NCI-H345 treated with DMSO at 0.1 percent for 48 hours (cell line): ENCODE measurements at regions not wholly inside any gene's neighbourhood (a gene's known extent, or its start where the extent isn't known, plus 50 kb on each side); places are given as distances from the start of the nearest gene placed in this dataset.
A peak's percentile ranks its signal among the peaks of the same experiment; 100 is the strongest.
"Not testable (repeated sequence)": the region's sequence is repeated elsewhere in the genome, so short reads cannot be mapped to it uniquely, and the experiment has no call there.

Source experiments
- DNase-seq: peaks from one replicate; lab custom pipeline; 2025; ENCODE audit not compliant: unreplicated experiment; lab: John Stamatoyannopoulos, UW

DNA sequence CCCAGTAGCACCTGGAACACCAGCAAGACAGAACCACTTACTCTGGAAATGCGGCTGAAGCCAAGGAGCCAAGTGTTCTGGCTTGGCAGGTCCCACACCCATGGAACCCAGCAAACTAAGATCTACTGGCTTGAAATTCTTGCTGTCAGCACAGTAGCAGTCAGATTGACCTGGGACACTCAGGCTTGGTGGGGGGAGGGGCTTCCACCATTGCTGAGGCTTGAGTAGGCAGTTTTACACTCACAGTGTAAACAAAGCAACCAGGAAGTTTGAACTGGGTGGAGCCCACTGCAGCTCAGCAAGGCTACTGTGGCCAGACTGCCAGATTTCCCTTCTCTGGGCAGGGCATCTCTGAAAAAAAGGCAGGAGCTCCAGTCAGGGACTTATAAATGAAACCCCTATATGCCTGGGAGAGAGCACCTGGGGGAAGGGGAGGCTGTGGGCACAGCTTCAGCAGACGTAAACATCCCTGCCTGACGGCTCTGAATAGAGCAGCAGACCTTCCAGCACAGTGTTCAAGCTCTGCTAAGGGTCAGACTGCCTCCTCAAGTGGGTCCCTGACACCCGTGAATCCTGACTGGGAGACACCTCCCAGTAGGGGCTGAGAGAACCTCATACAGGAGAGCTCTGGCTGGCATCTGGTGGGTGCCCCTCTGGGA, 121.2 kb downstream of the MTERF1 start:
- no peak for DNase-seq

DNA sequence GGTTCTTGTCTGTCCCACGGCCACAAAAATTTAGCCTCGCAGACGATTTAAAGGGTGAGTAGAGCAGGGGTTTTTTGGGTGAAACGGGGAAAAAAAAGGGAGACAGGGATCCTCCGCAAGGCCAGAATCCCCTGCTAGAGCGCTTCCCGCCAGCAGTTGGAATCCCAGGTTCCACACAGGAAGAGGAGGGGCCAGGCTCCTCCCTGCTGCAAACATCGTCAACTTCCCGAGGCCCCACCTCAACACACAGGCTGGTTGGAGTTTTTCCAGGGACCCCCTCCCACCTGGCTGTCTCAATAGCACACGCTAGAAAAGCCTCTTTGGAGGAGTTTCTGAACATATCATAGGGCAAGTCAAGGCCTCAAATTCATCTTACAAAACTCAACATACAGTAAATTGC, 112.7 kb downstream of the MTERF1 start:
- DNase-seq = no peak

DNA sequence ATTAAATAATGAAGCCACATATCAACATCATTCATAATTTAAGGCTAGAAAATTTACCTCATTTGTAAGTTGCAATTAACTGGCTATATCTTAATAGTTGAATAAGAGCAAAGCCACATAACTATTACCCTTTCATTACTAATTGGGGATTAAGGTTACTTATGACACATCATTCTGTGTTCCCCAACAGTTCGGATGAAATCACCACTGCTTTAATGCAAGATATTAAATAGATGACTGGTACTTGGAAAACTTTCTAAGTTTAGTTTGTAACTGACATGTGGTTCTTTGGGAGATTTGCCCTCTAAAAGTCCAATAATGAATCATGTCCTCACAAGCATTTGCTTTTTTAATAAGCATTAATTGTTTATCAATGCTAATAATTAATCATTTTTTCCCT, 109.1 kb downstream of the MTERF1 start:
- DNase-seq = no peak

DNA sequence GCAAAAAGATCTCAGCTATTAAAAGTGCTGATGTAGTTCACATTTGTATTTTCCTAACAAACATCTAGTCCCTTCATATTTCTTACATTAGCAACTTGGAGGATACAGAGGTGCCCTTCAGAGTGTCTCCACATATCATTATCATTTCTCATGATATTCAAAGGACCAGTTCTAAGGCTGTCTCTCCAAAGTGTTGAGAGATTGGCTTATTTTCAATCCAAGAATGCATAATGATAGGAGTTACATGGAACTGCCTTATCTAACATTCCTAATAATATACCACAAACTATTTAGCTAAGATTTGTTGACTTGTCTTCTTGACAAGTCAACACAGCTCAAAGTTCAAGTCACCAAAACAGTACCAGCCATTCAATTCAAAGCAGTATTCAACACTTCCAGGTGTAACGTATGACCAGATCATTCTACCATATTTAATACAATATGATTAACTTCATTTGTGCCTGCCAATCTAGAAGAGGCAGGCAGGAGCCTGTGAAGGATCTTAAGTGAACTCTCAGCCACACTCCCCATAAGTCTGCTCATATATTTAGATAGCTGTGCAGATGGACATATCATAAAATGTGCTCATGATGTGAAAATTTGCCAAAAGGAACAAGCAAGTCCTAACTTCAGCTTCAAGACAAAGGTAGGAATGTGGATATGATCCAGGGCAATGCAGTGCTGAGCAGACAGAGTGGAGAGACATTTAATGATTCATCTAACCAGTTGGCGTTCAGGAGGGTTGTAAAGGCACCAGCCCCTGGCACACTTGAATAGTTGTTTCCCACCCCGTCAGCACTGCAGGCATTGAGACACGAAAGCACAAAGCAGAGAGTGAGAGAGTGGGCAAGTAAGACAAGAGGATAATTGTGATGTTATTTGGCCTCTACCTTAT, 108.3 kb downstream of the MTERF1 start:
- no peak for DNase-seq

DNA sequence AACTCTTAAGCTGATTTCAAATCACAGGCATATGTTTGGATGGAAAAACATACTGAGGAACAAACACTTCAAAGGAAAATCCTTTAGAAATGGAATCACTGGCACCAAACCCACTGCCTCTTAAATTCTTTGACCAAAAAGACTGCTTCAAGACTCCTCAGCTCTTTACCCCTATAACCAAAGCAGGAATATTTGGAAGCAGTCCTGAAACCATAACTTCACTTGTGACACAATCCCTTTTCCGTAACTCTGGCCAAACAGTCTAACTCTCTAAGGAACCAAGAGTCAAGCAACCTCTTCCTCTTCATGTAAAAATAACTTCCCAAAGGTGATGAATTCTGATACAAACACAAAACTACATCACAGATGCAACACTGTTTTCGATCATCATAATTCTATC, 104.3 kb downstream of the MTERF1 start:
- DNase-seq = no peak

DNA sequence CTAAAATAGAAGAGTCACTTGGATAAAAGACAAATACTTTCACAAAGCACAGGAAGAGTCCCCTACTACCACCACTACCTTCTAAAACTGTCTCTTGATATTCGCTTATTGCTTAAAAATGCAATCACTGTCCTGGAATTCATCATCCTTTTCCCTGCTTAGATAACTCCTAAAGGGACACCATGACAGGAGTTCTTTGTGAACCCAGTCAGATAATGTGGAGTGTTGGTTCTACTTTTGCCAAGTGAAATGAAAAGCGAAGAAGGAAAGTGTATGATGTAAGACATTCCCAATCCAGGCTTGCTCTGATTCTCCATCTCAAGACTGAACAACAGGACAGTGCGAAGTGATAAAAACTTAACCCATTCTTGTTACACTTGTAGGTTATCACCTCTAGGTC, 103.0 kb downstream of the MTERF1 start:
- no peak for DNase-seq

DNA sequence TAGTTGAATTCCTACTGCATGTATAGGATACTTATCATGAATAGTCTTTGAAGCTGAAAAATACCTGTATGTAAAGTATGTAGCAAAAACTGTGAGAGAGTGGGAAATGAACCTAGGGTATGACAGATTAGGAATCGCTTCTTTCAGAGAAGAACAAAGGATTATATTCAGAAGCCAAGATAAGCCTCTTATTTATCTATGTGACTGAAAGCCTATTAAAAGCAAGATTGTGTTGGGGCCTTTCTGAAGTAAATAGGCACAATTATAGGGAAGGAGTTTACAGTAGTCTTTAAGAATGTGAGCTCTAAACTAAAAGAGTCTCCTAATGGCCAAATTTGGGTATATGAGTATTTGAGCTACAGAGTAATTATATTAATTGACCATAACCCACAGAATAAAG, 102.1 kb downstream of the MTERF1 start:
- no peak for DNase-seq

DNA sequence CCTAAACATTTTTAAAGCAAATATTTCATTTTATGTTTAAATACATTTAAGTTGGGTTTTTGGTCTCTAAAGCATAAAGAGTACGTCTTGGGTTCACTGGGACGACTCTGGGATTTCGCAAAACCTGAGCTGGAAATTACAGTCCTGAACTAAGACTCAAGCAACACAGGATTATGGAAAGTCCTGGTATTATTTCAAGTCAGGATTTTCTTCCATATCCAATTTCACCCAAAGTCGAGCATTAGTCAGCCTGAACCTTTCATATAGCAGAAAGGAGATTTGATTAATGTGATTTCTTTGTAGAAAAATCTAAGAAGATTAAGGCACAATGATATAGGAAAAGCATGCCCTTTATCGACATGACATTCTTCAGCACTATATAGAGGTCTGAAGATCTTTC, 100.0 kb downstream of the MTERF1 start:
- no peak for DNase-seq

DNA sequence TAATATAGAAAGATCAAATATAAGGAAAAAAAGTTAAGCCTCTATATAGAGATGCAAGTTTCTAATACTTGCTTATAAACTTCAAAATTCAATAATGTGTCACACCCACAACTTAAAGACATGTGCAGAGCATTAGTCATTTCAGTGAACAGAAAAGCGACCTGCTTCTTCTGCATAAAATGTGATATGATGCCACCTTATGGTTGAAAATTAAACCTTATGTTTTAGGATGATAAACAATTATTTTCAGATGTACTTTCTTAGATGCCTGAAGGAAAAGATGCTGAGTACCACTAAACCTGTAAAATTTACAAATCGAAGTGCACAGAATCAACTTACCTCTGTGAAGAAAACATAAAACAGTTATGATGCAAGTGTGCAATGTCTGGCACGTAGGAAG, 96.0 kb downstream of the MTERF1 start:
- peak; percentile 54 for DNase-seq

DNA sequence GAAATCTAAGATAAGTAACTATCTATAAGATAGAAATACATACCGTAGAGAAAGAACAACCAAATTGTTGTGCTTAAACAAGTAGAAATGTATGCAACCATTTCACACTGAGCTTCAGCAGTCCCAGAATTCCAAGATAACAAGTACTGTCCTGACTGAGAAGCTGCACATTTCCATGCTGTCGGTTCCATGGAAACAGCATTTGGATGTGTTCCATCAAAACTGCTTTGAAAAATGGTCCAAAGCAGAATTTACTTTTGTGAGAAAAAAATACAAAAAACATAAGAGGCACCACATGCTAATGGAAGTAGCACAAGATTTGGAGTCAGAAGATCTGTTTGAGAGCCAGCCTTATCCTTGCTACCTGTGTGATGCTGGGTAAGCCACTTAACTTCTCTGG, 92.6 kb downstream of the MTERF1 start:
- DNase-seq = no peak

DNA sequence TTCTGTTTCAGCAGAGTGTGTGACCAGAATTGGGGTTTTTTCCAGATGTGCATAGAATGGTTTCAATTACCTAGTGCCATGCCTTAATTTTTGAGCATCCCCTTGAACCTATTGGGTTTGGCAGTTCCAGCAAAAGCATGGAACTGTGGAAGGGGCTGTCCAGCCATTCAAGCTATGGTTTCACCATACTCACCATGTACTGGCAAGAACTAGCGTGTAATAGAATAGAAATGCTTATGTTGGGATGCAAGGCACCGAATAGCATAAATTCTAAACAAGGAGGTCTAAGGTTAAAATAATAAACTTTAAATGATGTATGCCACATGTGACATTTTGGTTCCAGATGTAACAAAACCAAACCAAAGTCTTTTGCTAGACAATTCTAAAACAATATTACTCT, 91.4 kb downstream of the MTERF1 start:
- DNase-seq = no peak

DNA sequence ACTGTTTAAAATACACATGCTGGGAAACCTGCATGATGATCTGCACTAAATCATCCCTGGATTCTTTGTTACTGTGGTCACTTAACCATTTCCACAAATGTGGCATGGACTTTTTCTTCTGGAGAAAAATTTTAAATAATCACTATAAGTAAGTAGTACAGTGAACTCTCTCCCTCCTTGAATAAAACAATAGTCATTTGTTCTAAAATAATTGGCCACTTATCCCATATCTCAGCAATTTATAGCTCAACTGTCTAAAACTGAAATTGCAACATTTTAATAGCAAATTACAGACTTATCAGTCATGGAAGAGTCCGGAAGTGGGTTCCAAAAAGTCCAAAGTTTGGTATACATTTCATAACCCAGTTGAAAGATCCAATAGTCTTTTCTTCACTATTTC, 90.9 kb downstream of the MTERF1 start:
- no peak for DNase-seq

DNA sequence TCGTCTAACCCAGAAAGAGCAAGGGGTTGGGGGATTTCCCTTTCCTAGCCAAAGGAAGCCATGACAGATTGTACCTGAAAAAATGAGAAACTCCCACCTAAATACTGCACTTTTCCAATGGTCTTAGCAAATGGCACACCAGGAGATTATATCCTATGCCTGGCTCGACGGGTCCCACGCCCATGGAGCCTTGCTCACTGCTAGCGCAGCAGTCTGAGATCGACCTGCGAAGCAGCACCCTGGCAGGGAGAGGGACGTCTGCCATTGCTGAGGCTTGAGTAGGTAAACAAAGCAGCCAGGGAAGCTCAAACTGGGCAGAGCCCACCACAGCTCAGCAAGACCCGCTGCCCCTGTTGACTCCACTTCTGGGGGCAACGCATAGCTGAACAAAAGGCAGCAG, 89.9 kb downstream of the MTERF1 start:
- not testable (repeated sequence) for DNase-seq

DNA sequence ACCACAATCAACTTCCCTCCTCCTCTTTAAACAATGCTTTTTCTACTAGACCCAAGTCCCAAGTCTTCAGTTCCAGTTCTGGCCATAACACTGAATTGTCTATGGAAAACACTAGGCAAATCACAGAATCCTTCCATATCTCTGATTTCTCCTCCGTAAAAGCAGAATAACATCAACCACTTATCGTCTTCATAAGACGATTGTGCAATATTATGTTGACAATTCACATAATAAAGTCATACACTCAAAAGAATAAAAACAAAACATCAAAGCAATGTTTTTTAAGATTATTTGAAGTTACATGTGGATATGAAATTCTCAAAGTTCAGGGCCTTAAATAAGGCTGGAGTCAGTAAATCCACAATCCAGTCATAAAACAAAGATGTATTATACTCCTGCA, 84.4 kb downstream of the MTERF1 start:
- no peak for DNase-seq

DNA sequence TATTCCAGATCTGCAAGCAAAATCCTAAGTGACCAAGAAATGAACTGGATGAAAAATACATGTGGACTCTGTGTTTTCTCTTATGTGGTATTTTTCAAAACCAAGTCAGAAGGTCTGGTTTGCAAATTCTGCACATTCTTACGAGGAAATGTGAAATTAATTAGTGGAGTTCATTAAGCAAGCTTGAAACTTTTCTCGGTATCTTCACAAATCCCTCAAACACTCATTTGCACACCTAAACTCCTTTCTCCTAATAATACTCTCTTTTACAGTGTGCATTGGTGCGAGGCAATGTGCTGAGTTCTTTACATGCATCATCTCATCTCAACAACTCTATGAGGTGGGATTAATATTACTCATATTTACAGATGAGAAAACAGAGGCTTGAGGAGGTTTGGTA, 82.1 kb downstream of the MTERF1 start:
- DNase-seq = no peak

DNA sequence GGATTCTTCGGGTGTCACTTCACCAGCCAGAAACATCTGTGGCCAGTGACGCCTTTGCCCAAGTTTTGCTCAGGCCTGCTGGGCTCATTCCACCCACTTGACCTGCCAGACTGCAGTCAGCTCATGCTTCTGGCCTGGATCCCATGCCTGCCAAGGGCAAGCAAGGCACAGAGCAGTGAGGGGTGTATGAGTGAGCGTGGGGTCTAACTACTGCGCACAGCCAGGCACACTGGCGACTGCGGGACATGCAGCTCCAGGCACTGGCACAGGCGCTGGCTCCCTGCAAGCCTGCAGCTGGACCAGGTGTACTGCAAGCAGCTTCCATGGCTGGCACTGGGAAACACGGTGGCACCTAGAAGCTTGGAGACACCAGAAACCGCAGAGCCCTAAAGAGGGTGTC, 80.1 kb downstream of the MTERF1 start:
- no peak for DNase-seq

DNA sequence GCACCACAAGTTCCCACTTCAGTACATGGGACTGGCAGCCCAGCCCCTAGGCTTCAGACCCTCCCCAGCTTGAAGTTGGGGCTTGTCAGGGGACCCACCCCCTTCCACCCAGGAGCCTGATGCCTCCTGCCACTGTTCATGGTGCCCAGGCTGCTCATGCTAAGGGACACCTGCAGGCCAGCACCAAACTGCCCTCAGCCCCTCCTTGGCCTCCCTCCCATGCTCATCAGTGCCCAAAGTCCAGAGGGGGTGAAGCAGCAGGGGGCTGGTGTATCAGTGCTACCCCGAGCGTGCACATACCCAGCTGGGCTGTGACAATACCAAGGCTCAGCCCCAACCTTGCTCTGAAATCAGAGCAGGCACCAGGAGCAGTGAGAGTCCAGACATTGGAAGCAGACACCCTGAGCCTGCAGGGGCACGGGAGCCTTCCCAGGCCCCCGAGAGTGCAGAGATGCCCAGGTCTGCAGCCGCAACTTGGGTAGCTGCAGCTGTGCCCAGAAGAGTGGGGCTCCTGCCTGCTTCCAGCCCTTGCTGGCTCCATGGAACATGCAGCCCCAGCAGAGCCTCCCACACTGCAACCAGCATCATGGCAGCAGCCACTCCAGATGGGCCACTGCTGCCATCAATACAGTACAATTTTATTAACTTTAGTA, 79.0 kb downstream of the MTERF1 start:
- no peak for DNase-seq

DNA sequence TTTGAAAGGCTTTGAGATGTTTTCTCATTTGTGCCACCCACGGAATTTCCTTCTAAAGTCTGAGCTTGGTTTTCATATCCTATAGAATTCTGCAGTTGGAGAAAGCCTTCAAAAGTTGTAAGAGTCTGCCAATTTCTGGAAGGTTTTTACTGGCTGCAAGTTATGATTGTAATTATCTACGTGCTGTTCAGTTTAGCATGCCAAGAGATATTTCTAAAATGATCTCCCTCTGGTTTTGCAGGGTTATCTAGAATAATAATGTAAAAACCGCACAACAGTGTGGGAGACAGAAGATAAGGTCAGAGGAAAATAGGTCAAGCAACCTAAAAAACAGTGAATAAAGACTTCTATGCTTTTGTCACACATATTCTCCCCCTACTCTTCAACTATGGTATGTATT, 69.3 kb downstream of the MTERF1 start:
- no peak for DNase-seq

DNA sequence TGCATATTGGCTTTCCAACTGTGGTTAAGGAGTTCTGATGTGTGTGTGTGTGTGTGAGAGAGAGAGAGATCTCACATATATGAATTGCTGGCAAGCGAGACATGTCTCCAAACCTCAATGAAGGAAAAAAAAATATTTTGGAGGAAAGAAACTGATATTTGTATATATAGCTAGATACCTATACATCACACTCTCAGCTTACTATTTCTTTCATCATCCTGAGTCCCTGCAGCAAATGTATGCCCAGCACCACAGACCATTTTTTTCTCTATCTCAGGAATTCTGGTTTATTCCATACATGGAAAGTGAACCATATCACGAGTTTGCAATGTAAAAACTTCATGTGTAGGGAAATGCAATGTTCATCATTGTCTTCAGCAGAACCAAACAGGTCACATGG, 68.9 kb downstream of the MTERF1 start:
- DNase-seq = no peak

DNA sequence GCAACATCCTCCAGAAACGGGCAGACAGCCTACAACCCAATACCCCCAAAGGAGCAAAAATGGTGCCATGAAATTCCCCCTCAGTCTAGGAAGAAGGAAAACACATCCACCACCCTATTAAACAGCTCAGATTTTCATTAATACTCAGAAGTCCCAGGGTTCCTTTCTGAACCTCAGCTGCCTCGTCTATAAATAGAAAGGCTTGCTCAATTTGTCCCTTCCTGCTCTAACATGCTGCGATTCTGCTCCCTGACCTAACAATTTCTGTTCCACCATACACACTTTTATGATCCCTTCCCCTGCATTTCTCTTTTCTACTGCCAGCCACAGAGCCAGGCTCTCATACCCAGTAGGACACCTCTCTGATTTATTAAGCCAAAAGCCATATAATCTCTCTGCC, 68.1 kb downstream of the MTERF1 start:
- no peak for DNase-seq

DNA sequence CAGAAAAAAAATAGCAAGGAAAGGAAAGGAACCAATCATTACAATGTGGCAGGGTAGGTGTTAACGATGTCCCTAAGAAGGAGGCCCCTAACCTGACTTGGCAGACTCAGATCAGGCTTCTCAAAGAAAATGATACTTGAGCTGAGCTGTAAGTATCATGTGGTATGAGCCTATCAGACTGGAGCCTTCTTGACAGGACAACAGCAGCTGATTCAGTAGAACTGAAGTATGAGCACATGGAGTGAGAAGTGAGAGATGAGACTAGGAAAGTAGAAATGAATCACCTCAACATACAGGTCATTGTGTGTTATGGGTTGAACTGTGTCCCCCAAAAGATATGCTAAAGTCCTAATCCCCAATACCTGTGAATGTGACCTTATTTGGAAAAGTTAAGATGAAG, 66.3 kb downstream of the MTERF1 start:
- DNase-seq = no peak
